IMR-90 (cell line): ENCODE measurements at regions not wholly inside any gene's neighbourhood (a gene's known extent, or its start where the extent isn't known, plus 50 kb on each side); places are given as distances from the start of the nearest gene placed in this dataset.

Source experiments
- ATAC-seq: fragments of 200-7000 bp; cut with Tn5 transposase; 2 replicates; pipeline ENCODE4 v1.9.1; 2020; ENCODE audit warnings: low read depth, mild to moderate bottlenecking, moderate library complexity
- BruUV-seq: library from RNA; stranded (reverse); fragments of 400-500 nt; replicated peaks from 2 replicates; lab custom pipeline; 2021; lab: Mats Ljungman, UMichigan
- CTCF ChIA-PET: fragments of 300-600 bp; formaldehyde crosslinking; extraction: SDS; loops from one replicate; lab custom pipeline; 2021; ENCODE audit warnings: antibody characterized with exemption; lab: Yijun Ruan, JAX
- POLR2A ChIA-PET: fragments of 300-600 bp; sonication (Branson Sonifier 250); formaldehyde crosslinking; loops from one replicate; lab custom pipeline; 2022; ENCODE audit warnings: antibody characterized with exemption; ENCODE audit not compliant: unreplicated experiment; lab: Charles Lee
- DNase-seq: peaks from one replicate; pipeline ENCODE4 v3.0.0; 2013
- H2AFZ ChIP-seq: replicated peaks from 2 replicates; pipeline ENCODE3; 2013; ENCODE audit warnings: low read length, mild to moderate bottlenecking; ENCODE audit not compliant: poor library complexity
- H2AK5ac ChIP-seq: 2 replicates; pipeline ENCODE4 v1.6.1; 2013; ENCODE audit warnings: low read depth, low read length, inconsistent platforms
- H2AK9ac ChIP-seq: replicated peaks from 2 replicates; pipeline ENCODE3; 2013; ENCODE audit warnings: mild to moderate bottlenecking, low read depth, low read length, moderate library complexity; ENCODE audit not compliant: poor library complexity
- H2BK120ac ChIP-seq: 2 replicates; pipeline ENCODE4 v1.6.1; 2013; ENCODE audit warnings: low read depth, low read length, inconsistent platforms
- H2BK15ac ChIP-seq: 3 replicates; pipeline ENCODE4 v1.6.1; 2013; ENCODE audit warnings: low read depth, low read length, inconsistent platforms
- H2BK20ac ChIP-seq: 2 replicates; pipeline ENCODE4 v1.6.1; 2013; ENCODE audit warnings: low read depth, mild to moderate bottlenecking, inconsistent platforms, low read length, moderate library complexity
- H2BK5ac ChIP-seq: 2 replicates; pipeline ENCODE4 v1.6.1; 2013; ENCODE audit warnings: mild to moderate bottlenecking, low read depth, low read length, inconsistent platforms; ENCODE audit not compliant: poor library complexity, severe bottlenecking
- H3K14ac ChIP-seq: replicated peaks from 2 replicates; pipeline ENCODE4 v1.6.1; 2013; ENCODE audit warnings: low read depth, low read length, inconsistent platforms
- H3K18ac ChIP-seq: 2 replicates; pipeline ENCODE4 v1.6.1; 2013; ENCODE audit warnings: low read depth, low read length, control low read depth
- H3K23ac ChIP-seq: 2 replicates; pipeline ENCODE4 v1.6.1; 2013; ENCODE audit warnings: low read depth, low read length, inconsistent platforms
- H3K27ac ChIP-seq: 2 replicates; pipeline ENCODE4 v1.5.1; 2013; ENCODE audit warnings: mild to moderate bottlenecking, control low read depth, low read length; ENCODE audit not compliant: insufficient read depth
- H3K27me3 ChIP-seq: 2 replicates; pipeline ENCODE4 v1.6.1; 2013; ENCODE audit warnings: low read length; ENCODE audit not compliant: control insufficient read depth, insufficient read depth
- H3K36me3 ChIP-seq: 2 replicates; pipeline ENCODE4 v1.6.1; 2013; ENCODE audit warnings: low read length, mixed read lengths; ENCODE audit not compliant: control insufficient read depth, insufficient read depth
- H3K4ac ChIP-seq: 2 replicates; pipeline ENCODE4 v1.6.1; 2013; ENCODE audit warnings: low read depth, low read length, inconsistent platforms
- H3K4me1 ChIP-seq: 2 replicates; pipeline ENCODE4 v1.6.1; 2013; ENCODE audit warnings: low read length, mixed read lengths; ENCODE audit not compliant: control insufficient read depth, insufficient read depth
- H3K4me2 ChIP-seq: 2 replicates; pipeline ENCODE4 v1.6.1; 2013; ENCODE audit warnings: low read depth, mild to moderate bottlenecking, control low read depth, low read length, moderate library complexity
- H3K4me3 ChIP-seq: 2 replicates; pipeline ENCODE4 v1.5.1; 2013; ENCODE audit warnings: low read depth, mild to moderate bottlenecking, control low read depth, low read length, moderate library complexity; ENCODE audit not compliant: insufficient read depth
- H3K56ac ChIP-seq: 2 replicates; pipeline ENCODE4 v1.6.1; 2013; ENCODE audit warnings: low read length, inconsistent platforms; ENCODE audit not compliant: insufficient read depth; ENCODE audit errors: extremely low read depth
- H3K79me1 ChIP-seq, 2 experiments: 2 replicates each; pipeline ENCODE4 v1.6.1; 2013; ENCODE audit warnings: low read length in 2 of 2, inconsistent platforms in 1 of 2, low read depth in 1 of 2
- H3K9ac ChIP-seq: 2 replicates; pipeline ENCODE4 v1.6.1; 2013; ENCODE audit warnings: low read depth, low read length, control low read depth
- H3K9me1 ChIP-seq: 2 replicates; pipeline ENCODE4 v1.6.1; 2013; ENCODE audit warnings: low read length, inconsistent platforms; ENCODE audit not compliant: insufficient read depth
- H3K9me3 ChIP-seq: 2 replicates; pipeline ENCODE4 v1.6.1; 2013; ENCODE audit warnings: low read length; ENCODE audit not compliant: control insufficient read depth, insufficient read depth
- H4K20me1 ChIP-seq: 2 replicates; pipeline ENCODE4 v1.6.1; 2013; ENCODE audit warnings: low read length, inconsistent platforms; ENCODE audit not compliant: insufficient read depth
- H4K5ac ChIP-seq: 2 replicates; pipeline ENCODE4 v1.6.1; 2013; ENCODE audit warnings: mild to moderate bottlenecking, low read depth, low read length, control low read depth
- H4K8ac ChIP-seq, 2 experiments: 2 replicates each; pipeline ENCODE4 v1.6.1; 2013; ENCODE audit warnings: low read depth in 2 of 2, low read length in 2 of 2, control low read depth in 1 of 2, inconsistent platforms in 1 of 2
- H4K91ac ChIP-seq: 2 replicates; pipeline ENCODE4 v1.6.1; 2013; ENCODE audit warnings: low read depth, low read length, inconsistent platforms; ENCODE audit not compliant: insufficient read depth
- BHLHE40 ChIP-seq: fragments of 150-350 bp; IDR thresholded peaks from 2 replicates; pipeline ENCODE4 v1.6.1; 2016; ENCODE audit warnings: mild to moderate bottlenecking, low read depth, low read length
- CEBPB ChIP-seq: IDR thresholded peaks from 2 replicates; pipeline ENCODE4 v1.6.1; 2012; ENCODE audit warnings: low read depth, low read length, improper control_type of control experiment
- FOS ChIP-seq: fragments of 150-350 bp; IDR thresholded peaks from 2 replicates; pipeline ENCODE4 v1.6.1; 2016; ENCODE audit warnings: low read depth, low read length
- MXI1 ChIP-seq: IDR thresholded peaks from 2 replicates; pipeline ENCODE4 v1.6.1; 2012; ENCODE audit warnings: low read depth, mild to moderate bottlenecking, low read length, moderate library complexity, borderline replicate concordance
- NFE2L2 ChIP-seq: fragments of 150-350 bp; IDR thresholded peaks from 2 replicates; pipeline ENCODE4 v1.6.1; 2016; ENCODE audit warnings: low read depth, mild to moderate bottlenecking, low read length
- POLR2A ChIP-seq: IDR thresholded peaks from 2 replicates; pipeline ENCODE4 v1.6.1; 2012; ENCODE audit warnings: mild to moderate bottlenecking, low read depth, low read length
- RAD21 ChIP-seq: IDR thresholded peaks from 2 replicates; pipeline ENCODE4 v1.6.1; 2012; ENCODE audit warnings: low read length, improper control_type of control experiment
- RCOR1 ChIP-seq: IDR thresholded peaks from 2 replicates; pipeline ENCODE4 v1.6.1; 2012; ENCODE audit warnings: mild to moderate bottlenecking, low read length, improper control_type of control experiment; ENCODE audit not compliant: insufficient replicate concordance
- RFX5 ChIP-seq: IDR thresholded peaks from 2 replicates; pipeline ENCODE4 v1.8.0; 2012; ENCODE audit warnings: low read depth, mild to moderate bottlenecking, low read length, moderate library complexity
- SMC3 ChIP-seq: fragments of 150-350 bp; IDR thresholded peaks from 2 replicates; pipeline ENCODE4 v1.6.1; 2016; ENCODE audit warnings: low read depth, mild to moderate bottlenecking, antibody characterized with exemption, low read length, moderate library complexity
- USF2 ChIP-seq: fragments of 150-350 bp; IDR thresholded peaks from 2 replicates; pipeline ENCODE4 v1.6.1; 2017; ENCODE audit warnings: mild to moderate bottlenecking, antibody characterized with exemption, low read length, low read depth
- WGBS, 2 experiments: methylation state at CpG; one replicate each; pipeline versions ENCODE4 v1.1.5 to v1.1.7; 2013; ENCODE audit warnings: missing lambda C conversion rate in 2 of 2; ENCODE audit not compliant: insufficient read length in 1 of 2; ENCODE audit errors: extremely low coverage in 2 of 2; 5-methylcytosine and 5-hydroxymethylcytosine counted together
- dilution Hi-C: fragments of 300-500 bp; cut with HindIII; formaldehyde crosslinking; loops from one replicate; pipeline ENCODE4 v1.14.3; 2018; ENCODE audit warnings: low sequenced_read_pairs; ENCODE audit not compliant: unreplicated experiment
- in situ Hi-C: fragments of 300-500 bp; cut with MboI; formaldehyde crosslinking; loops from 3 replicates; pipeline ENCODE4 v1.14.3; 2019; ENCODE audit warnings: low sequenced_read_pairs, inconsistent platforms, mixed read lengths
- intact Hi-C: fragments of 100-400 bp; cut with micrococcal nuclease; formaldehyde crosslinking; loops from 2 replicates; pipeline ENCODE4 v1.10.0; 2022

- Histone ChIP-seq H3K14ac (no peak overlapping the region), H4K91ac (no peak overlapping the region), H3K56ac (no peak overlapping the region), H3K4me1 (peaks cover 6% of the 10 kb centered on the region), H4K5ac (no peak overlapping the region), H3K9ac (no peak overlapping the region), H3K79me1 (no peaks in the 10 kb centered on the region), H3K4ac (no peak overlapping the region), H3K27me3 (no peaks in the 10 kb centered on the region), H2AK5ac (no peak overlapping the region), H3K9me3 (no peaks in the 10 kb centered on the region), H3K4me2 (no peak overlapping the region), H3K18ac (no peak overlapping the region), H2BK120ac (no peak overlapping the region), H3K27ac (no peak overlapping the region), H2AK9ac (no peak overlapping the region), H3K4me3 (no peak overlapping the region), H3K36me3 (no peaks in the 10 kb centered on the region), H2BK15ac (no peak overlapping the region), H3K9me1 (no peaks in the 10 kb centered on the region), H4K8ac (no peak overlapping the region), H4K20me1 (no peaks in the 10 kb centered on the region), H3K23ac (no peak overlapping the region), H2BK20ac (no peak overlapping the region), H2BK5ac (no peak overlapping the region), H2AFZ (no peak overlapping the region)
- ChIA-PET CTCF (no interaction called here), POLR2A (no interaction called here)
- ATAC-seq (no peak), DNase-seq (no peak)
- dilution Hi-C loops (no loop called here), intact Hi-C loops (no loop called here), in situ Hi-C loops (no loop called here)
- WGBS, 2 experiments = no CpG with 5 or more reads among the region's 2 CpGs
- TF ChIP-seq SMC3 = no peak
- no peak for TF ChIP-seq RAD21
- no peak for TF ChIP-seq NFE2L2
- no peak for TF ChIP-seq RCOR1
- no peak for TF ChIP-seq MXI1
- no peak for TF ChIP-seq CEBPB
- TF ChIP-seq POLR2A = no peak
- TF ChIP-seq FOS = no peak
- no peak for TF ChIP-seq BHLHE40
- TF ChIP-seq RFX5 = no peak
- TF ChIP-seq USF2 = no peak
- no TSS peak for BruUV-seq
Measured at GRCh38 chr11:86891036-86891435, 64.2 kb downstream of the FZD4 start.
